GM19023 (cell line): ENCODE measurements at regions not wholly inside any gene's neighbourhood (a gene's known extent, or its start where the extent isn't known, plus 50 kb on each side); places are given as distances from the start of the nearest gene placed in this dataset.

ENCODE experiments used
- ATAC-seq: cut with Tn5 transposase; IDR thresholded peaks from one replicate; pipeline ENCODE4 v1.9.1; 2021; ENCODE audit warnings: mild to moderate bottlenecking, moderate library complexity; ENCODE audit not compliant: unreplicated experiment

DNA sequence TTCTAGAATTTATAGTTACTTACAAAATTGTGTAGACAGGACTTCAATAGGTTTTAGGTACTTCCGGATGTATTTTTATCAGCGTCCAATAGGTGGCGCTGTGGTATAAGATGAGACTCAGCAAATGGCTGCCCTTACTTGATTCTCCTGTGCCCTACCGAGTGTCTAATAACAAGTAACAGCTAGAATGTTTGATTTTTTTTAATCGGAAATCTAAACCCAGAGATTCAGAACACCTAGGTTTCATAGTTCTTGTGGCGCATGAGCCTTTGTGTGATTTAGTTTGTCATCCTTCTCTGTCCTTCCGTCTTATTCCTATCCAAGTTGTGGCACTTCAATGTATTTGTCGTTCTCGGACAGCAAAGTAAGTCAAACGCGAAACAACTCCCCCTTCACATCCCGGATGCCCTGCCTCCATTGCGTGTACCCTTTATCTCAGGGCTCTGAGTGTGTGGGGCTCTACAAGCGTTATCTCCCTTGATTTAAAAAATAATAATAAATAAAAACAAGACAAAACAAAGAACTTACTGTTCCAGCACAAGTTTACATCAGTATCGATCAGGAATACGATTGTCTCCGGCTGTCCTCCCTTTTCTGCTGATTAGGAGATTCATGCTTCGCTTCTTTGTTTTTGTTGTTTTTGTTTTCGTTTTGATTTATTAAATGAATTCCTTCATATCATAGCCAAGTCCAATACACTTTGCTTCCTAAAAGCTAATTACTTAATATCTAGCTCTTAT, 50.7 kb upstream of the SLC30A5 start:
- ATAC-seq: peak; percentile 99

DNA sequence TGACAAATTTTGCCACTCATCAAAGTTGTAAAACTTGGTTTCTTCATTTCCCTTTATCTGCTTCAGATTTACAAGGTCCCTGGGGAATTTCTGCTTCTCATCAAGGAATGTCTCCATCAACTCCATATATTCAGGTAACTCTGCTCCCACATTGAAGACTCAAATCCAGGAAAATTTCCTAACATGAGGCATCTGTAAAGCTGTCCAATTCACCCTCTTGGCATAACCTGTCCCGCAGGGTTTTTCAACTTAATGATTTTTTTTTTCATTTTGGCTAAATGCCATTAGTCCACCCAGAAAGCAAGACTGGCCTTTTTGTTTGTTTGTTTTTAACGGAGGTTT, 50.2 kb upstream of the SLC30A5 start:
- ATAC-seq: no peak
